Ovary (tissue), 3 donors: ENCODE measurements at regions not wholly inside any gene's neighbourhood (a gene's known extent, or its start where the extent isn't known, plus 50 kb on each side); places are given as distances from the start of the nearest gene placed in this dataset.

Source experiments
- CTCF ChIP-seq, 3 donors: fragments of 450-650 bp in 2 of 3; fragments of 200-600 bp in 1 of 3; IDR thresholded peaks; one replicate each; pipeline versions ENCODE4 v1.5.1 to v1.8.0; 2016 to 2022; ENCODE audit warnings: antibody characterized with exemption in 3 of 3, mild to moderate bottlenecking in 1 of 3
- POLR2A ChIP-seq: fragments of 450-650 bp; IDR thresholded peaks from one replicate; pipeline ENCODE4 v1.6.1; 2017; ENCODE audit warnings: antibody characterized with exemption, mild to moderate bottlenecking, moderate library complexity
- donor health status: DM: no; HTN: no; CAD: no.

DNA sequence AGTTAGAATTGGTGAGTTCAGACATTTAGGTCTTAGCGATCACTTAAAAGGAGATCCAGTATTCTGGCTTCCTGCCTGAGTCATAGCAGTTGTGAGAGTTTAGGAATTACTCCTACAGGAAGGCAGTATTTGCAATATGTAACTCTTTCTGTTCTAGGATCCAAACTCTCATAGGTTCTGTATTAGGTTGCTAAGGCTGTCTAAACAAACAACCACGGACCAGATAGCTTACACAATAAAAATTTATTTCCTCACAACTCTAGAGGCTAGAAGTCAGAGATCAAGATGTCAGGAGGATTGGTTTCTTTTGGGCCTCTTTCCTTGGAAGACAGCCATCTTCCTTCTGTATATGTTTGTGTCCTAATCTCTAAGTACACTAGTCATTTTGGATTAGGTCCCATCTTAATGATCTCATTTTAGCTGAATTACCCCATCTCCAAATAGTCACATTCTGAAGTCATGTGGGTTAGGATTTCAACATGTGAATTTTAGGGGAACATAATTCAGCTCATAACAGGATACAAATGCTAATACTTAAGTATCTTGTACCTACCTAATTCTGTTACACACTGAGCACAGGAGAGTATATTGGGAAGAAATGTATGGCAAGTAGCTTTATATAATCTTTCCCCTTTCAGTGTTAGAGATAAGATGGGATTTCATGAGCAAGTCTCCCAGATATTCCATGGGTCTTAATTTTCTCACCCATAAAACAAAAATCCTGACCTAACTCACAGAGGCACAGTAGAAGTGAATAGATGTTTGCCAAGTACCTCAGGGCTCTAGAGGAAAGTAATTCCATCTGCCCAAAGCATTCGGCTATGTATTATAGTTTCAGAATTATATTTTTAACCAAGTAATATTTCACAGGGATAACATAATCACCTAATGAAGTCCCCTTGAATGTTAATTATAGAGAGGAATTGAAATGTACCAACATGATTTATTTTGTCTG lies 144.4 kb downstream of the PTBP2 start:
- TF ChIP-seq CTCF (IDR thresholded peaks at IDR 0.05) (no peak), POLR2A (no peak)
